ENCODE measurements at regions not wholly inside any gene's neighbourhood (a gene's known extent, or its start where the extent isn't known, plus 50 kb on each side); places are given as distances from the start of the nearest gene placed in this dataset.

GRCh38 chr6:137776786-137777686, 90.0 kb upstream of the TNFAIP3 start:
- H3K79me2 ChIP-seq (ENCODE audit: low read length): no peaks in the 10 kb centered on the region
- no peaks in the 10 kb centered on the region for H3K36me3 ChIP-seq (ENCODE audit: insufficient read depth, low read length)
- H3K4me1 ChIP-seq (ENCODE audit: low read length): no peaks in the 10 kb centered on the region
- H2AFZ ChIP-seq (ENCODE audit: low read length): no peak overlapping the region
- H3K9ac ChIP-seq (ENCODE audit: low read length): no peak overlapping the region
- no peaks in the 10 kb centered on the region for H3K9me3 ChIP-seq (ENCODE audit: low read length)
- H3K4me2 ChIP-seq (ENCODE audit: low read depth, low read length, poor library complexity, severe bottlenecking): no peak overlapping the region
- no peaks in the 10 kb centered on the region for H3K9me2 ChIP-seq (replicated peaks; ENCODE audit: insufficient read depth, low read length)
- H3K4me3 ChIP-seq (ENCODE audit: low read length): no peak overlapping the region
- H3K27ac ChIP-seq (ENCODE audit: low read length): no peak overlapping the region
- H3K27me3 ChIP-seq (ENCODE audit: low read length): no peaks in the 10 kb centered on the region
- no peak for DNase-seq
- H4K20me1 ChIP-seq (ENCODE audit: insufficient read depth, low read depth, low read length): no peaks in the 10 kb centered on the region

DNA sequence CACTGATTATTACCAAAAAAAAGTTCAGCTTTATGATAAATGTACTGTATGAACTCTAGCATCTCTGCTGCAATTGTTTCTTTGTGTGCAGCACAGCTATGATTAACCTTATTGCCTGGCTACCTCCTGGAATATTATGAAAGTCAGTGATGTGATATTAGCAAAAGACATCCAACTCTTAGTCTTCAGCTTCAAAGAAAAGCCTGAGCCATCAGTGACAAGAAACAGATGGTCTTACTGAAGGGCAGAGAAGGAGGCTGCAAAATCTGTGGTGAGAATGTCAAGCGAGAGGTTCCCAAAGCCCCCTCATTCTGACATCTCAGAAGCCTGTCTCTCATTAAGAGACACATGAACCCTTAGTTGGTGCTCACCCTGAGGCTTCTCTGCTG, 89.4 kb upstream of the TNFAIP3 start:
- H3K4me1 ChIP-seq (ENCODE audit: low read length): no peaks in the 10 kb centered on the region
- no peaks in the 10 kb centered on the region for H3K27me3 ChIP-seq (ENCODE audit: low read length)
- no peak overlapping the region for H3K4me3 ChIP-seq (ENCODE audit: low read length)
- H3K9ac ChIP-seq (ENCODE audit: low read length): no peak overlapping the region
- no peaks in the 10 kb centered on the region for H3K9me3 ChIP-seq (ENCODE audit: low read length)
- H3K36me3 ChIP-seq (ENCODE audit: insufficient read depth, low read length): no peaks in the 10 kb centered on the region
- no peaks in the 10 kb centered on the region for H3K79me2 ChIP-seq (ENCODE audit: low read length)
- DNase-seq: no peak
- no peaks in the 10 kb centered on the region for H3K9me2 ChIP-seq (replicated peaks; ENCODE audit: insufficient read depth, low read length)
- no peak overlapping the region for H3K4me2 ChIP-seq (ENCODE audit: low read depth, low read length, poor library complexity, severe bottlenecking)
- H4K20me1 ChIP-seq (ENCODE audit: insufficient read depth, low read depth, low read length): no peaks in the 10 kb centered on the region
- no peak overlapping the region for H3K27ac ChIP-seq (ENCODE audit: low read length)
- no peak overlapping the region for H2AFZ ChIP-seq (ENCODE audit: low read length)

DNA sequence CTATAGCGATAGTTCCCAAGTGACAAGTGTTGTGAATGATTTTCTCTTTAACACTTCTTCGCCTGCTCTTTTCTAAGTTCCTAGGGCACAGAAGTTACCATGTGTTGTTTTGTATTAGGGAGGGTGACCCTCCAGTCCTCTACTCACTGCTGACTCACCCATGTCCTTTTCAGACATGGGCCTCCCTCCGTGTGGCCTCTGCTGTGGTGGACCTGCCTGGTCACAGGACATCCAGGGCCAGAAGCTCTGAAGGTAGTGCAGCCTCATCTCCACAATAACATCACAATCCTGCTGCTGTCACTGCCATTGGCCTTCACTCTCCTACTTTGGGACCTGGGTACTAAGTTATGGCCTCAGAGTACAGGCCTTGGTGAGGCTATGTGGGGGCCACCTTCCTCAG, 87.1 kb upstream of the TNFAIP3 start:
- Histone ChIP-seq H3K9ac (ENCODE audit: low read length) (no peak overlapping the region), H3K79me2 (ENCODE audit: low read length) (no peaks in the 10 kb centered on the region), H3K4me2 (ENCODE audit: low read depth, low read length, poor library complexity, severe bottlenecking) (no peak overlapping the region), H3K27me3 (ENCODE audit: low read length) (no peaks in the 10 kb centered on the region), H3K36me3 (ENCODE audit: insufficient read depth, low read length) (no peaks in the 10 kb centered on the region), H4K20me1 (ENCODE audit: insufficient read depth, low read depth, low read length) (no peaks in the 10 kb centered on the region), H3K27ac (ENCODE audit: low read length) (no peak overlapping the region), H3K9me2 (replicated peaks; ENCODE audit: insufficient read depth, low read length) (no peaks in the 10 kb centered on the region), H2AFZ (ENCODE audit: low read length) (no peak overlapping the region), H3K9me3 (ENCODE audit: low read length) (no peaks in the 10 kb centered on the region), H3K4me3 (ENCODE audit: low read length) (no peak overlapping the region), H3K4me1 (ENCODE audit: low read length) (no peaks in the 10 kb centered on the region)
- DNase-seq: no peak

DNA sequence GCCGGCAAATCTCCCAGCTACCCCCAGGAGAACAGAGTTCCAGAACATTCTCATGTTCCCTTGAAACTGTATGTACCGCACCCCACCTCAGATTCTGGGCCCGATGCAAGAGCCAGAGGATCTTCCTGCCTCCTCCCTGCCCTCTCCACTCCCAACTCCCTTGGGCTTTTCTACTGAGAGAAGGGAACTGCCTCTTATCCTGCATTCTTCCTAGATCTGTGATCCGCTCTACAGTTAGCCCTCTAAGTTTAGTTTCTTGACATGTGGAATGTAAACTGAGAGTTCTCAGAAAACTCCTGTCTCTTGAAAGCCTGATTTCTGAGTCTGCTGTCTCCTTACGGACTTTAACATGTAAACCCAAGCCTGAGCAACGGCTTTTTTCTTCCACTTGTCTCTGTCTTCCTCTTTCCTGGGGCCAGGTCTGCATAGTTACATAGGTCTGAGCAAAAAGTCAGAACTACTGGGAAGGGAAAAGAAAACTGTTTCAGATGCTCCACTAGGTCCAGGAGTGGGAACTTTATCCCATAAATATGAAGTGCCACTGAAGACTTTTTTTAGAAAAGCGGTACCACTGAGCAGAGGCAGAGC, 86.5 kb upstream of the TNFAIP3 start:
- no peaks in the 10 kb centered on the region for H3K9me3 ChIP-seq (ENCODE audit: low read length)
- no peak overlapping the region for H3K27ac ChIP-seq (ENCODE audit: low read length)
- no peak overlapping the region for H2AFZ ChIP-seq (ENCODE audit: low read length)
- H3K36me3 ChIP-seq (ENCODE audit: insufficient read depth, low read length): no peaks in the 10 kb centered on the region
- H3K4me1 ChIP-seq (ENCODE audit: low read length): no peaks in the 10 kb centered on the region
- no peaks in the 10 kb centered on the region for H4K20me1 ChIP-seq (ENCODE audit: insufficient read depth, low read depth, low read length)
- H3K79me2 ChIP-seq (ENCODE audit: low read length): no peaks in the 10 kb centered on the region
- H3K4me3 ChIP-seq (ENCODE audit: low read length): no peak overlapping the region
- no peaks in the 10 kb centered on the region for H3K27me3 ChIP-seq (ENCODE audit: low read length)
- no peak overlapping the region for H3K9ac ChIP-seq (ENCODE audit: low read length)
- no peak for DNase-seq
- H3K9me2 ChIP-seq (replicated peaks; ENCODE audit: insufficient read depth, low read length): no peaks in the 10 kb centered on the region
- no peak overlapping the region for H3K4me2 ChIP-seq (ENCODE audit: low read depth, low read length, poor library complexity, severe bottlenecking)

DNA sequence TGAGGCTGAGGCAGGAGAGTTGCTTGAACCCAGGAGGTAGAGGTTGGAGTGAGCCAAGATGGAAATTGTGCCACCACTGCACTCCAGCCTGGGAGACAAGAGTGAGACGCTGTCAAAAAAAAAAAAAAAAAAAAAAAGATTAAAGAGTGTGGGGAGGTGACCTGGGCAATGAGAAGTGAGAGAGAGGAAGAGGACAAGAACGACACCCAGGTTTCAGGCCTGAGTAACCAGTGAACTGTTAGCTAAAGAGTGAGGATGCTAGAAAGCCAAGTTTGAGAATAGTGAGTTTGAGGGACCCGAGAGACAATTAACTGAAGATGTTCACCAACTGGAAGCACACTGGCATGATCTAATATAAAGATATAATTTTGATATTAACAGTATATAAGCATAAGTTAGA, 85.4 kb upstream of the TNFAIP3 start:
- Histone ChIP-seq H4K20me1 (ENCODE audit: insufficient read depth, low read depth, low read length) (no peaks in the 10 kb centered on the region), H3K4me3 (ENCODE audit: low read length) (no peak overlapping the region), H2AFZ (ENCODE audit: low read length) (no peak overlapping the region), H3K27me3 (ENCODE audit: low read length) (no peaks in the 10 kb centered on the region), H3K4me2 (ENCODE audit: low read depth, low read length, poor library complexity, severe bottlenecking) (no peak overlapping the region), H3K9me2 (replicated peaks; ENCODE audit: insufficient read depth, low read length) (no peaks in the 10 kb centered on the region), H3K9ac (ENCODE audit: low read length) (no peak overlapping the region), H3K27ac (ENCODE audit: low read length) (no peak overlapping the region), H3K9me3 (ENCODE audit: low read length) (no peaks in the 10 kb centered on the region), H3K36me3 (ENCODE audit: insufficient read depth, low read length) (no peaks in the 10 kb centered on the region), H3K79me2 (ENCODE audit: low read length) (no peaks in the 10 kb centered on the region), H3K4me1 (ENCODE audit: low read length) (no peaks in the 10 kb centered on the region)
- DNase-seq: peak; percentile 31

DNA sequence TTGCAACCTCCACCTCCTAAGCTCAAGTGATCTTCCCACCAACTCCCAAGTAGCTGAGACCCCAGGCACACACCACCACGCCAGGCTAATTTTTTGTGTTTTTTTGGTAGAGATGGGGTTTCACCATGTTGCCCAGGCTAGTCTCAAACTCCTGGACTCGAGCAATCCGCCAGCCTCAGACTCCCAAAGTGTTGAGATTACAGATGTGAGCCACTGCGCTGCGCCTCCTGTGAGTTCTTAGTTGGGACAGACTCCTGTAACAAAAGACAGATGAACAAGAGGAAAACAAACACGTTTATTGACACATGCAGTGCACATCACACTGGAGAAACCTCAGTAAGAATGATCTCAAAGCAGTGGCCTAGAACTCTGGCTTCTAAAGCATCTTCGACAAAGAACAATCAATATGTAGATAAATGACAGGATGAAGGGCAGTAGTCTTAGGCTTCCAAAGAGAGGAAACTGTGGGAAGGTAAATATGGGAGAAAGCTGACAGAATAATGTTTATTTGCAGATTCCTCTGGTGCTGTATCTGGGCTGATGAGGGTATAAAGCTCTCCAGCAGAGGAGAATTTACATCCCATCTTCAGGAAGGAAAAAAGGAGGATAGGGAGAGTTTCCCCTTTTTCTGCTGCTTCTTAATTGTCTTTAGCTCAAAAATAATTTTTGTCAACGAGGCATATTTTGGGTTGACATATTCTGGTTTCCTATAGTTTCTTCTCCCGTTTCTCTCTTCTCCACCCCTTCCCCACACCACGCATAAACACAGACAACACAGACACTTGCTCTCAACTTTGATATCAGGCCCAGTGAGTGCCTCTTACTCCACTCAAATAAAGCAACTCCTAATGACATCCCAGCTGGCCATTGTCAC, 84.7 kb upstream of the TNFAIP3 start:
- H3K79me2 ChIP-seq (ENCODE audit: low read length): no peaks in the 10 kb centered on the region
- DNase-seq: peak; percentile 31
- no peaks in the 10 kb centered on the region for H3K4me1 ChIP-seq (ENCODE audit: low read length)
- H3K27ac ChIP-seq (ENCODE audit: low read length): no peak overlapping the region
- no peaks in the 10 kb centered on the region for H3K9me2 ChIP-seq (replicated peaks; ENCODE audit: insufficient read depth, low read length)
- no peaks in the 10 kb centered on the region for H4K20me1 ChIP-seq (ENCODE audit: insufficient read depth, low read depth, low read length)
- H3K36me3 ChIP-seq (ENCODE audit: insufficient read depth, low read length): no peaks in the 10 kb centered on the region
- no peak overlapping the region for H2AFZ ChIP-seq (ENCODE audit: low read length)
- H3K27me3 ChIP-seq (ENCODE audit: low read length): no peaks in the 10 kb centered on the region
- no peak overlapping the region for H3K4me2 ChIP-seq (ENCODE audit: low read depth, low read length, poor library complexity, severe bottlenecking)
- H3K9me3 ChIP-seq (ENCODE audit: low read length): no peaks in the 10 kb centered on the region
- H3K9ac ChIP-seq (ENCODE audit: low read length): no peak overlapping the region
- no peak overlapping the region for H3K4me3 ChIP-seq (ENCODE audit: low read length)

DNA sequence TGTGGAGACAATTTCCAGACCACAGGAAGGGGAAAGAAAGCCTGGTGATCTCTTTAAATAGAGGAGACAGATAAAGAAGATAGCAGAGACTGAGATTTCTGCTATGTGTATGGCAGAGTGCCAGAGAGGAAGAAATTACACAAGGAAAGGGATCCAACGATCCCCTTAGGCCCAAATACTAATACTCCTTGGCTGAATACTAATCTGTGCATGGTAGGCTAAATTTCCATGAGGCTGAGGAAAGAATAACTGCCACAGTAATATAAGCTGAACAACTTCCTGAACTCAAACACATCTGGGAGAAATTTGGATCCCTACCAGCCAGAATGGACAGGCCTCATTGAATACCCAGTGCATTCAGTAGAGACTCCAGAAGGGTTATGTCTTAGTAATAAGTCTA, 83.3 kb upstream of the TNFAIP3 start:
- no peak for DNase-seq
- Histone ChIP-seq H4K20me1 (ENCODE audit: insufficient read depth, low read depth, low read length) (no peaks in the 10 kb centered on the region), H3K27me3 (ENCODE audit: low read length) (no peaks in the 10 kb centered on the region), H3K36me3 (ENCODE audit: insufficient read depth, low read length) (no peaks in the 10 kb centered on the region), H3K4me2 (ENCODE audit: low read depth, low read length, poor library complexity, severe bottlenecking) (no peak overlapping the region), H3K9me2 (replicated peaks; ENCODE audit: insufficient read depth, low read length) (no peaks in the 10 kb centered on the region), H2AFZ (ENCODE audit: low read length) (no peak overlapping the region), H3K27ac (ENCODE audit: low read length) (no peak overlapping the region), H3K4me3 (ENCODE audit: low read length) (no peak overlapping the region), H3K9me3 (ENCODE audit: low read length) (no peaks in the 10 kb centered on the region), H3K79me2 (ENCODE audit: low read length) (no peaks in the 10 kb centered on the region), H3K4me1 (ENCODE audit: low read length) (no peaks in the 10 kb centered on the region), H3K9ac (ENCODE audit: low read length) (no peak overlapping the region)

- Histone ChIP-seq H3K9ac (ENCODE audit: low read length) (no peak overlapping the region), H3K9me3 (ENCODE audit: low read length) (no peaks in the 10 kb centered on the region), H3K4me2 (ENCODE audit: low read depth, low read length, poor library complexity, severe bottlenecking) (no peak overlapping the region), H3K79me2 (ENCODE audit: low read length) (no peaks in the 10 kb centered on the region), H3K27me3 (ENCODE audit: low read length) (no peaks in the 10 kb centered on the region), H3K27ac (ENCODE audit: low read length) (no peak overlapping the region), H3K4me3 (ENCODE audit: low read length) (no peak overlapping the region), H3K4me1 (ENCODE audit: low read length) (no peaks in the 10 kb centered on the region), H2AFZ (ENCODE audit: low read length) (no peak overlapping the region), H3K36me3 (ENCODE audit: insufficient read depth, low read length) (no peaks in the 10 kb centered on the region), H4K20me1 (ENCODE audit: insufficient read depth, low read depth, low read length) (no peaks in the 10 kb centered on the region), H3K9me2 (replicated peaks; ENCODE audit: insufficient read depth, low read length) (no peaks in the 10 kb centered on the region)
- DNase-seq: no peak
Observed at GRCh38 chr6:137784583-137784982, 82.5 kb upstream of the TNFAIP3 start.
